ENCODE measurements at regions not wholly inside any gene's neighbourhood (a gene's known extent, or its start where the extent isn't known, plus 50 kb on each side); places are given as distances from the start of the nearest gene placed in this dataset.

- intact Hi-C loops (cut with micrococcal nuclease): no loop called here
Measured at GRCh38 chr3:161555320-161555719, 58.7 kb downstream of the OTOL1 start.

DNA sequence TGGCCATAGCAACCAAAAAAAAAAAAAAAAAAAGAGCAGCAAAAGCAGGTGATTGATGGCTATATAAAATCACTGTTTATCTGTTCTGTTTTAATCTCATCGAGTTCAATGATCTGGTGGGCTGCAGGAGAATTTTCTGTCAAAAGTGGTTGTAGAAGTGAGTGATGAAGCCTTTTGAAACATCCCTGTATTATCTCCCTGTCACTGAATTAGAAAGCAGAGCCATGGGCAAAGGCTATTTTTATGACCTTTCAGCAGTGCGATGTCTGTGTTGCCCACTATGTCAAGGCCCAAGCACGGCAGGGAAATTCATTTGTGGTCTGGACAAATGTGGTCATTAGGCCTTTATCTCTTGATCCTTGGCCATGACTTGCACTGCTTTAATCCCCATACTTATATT is 59.9 kb downstream of the OTOL1 start:
- intact Hi-C loops (cut with micrococcal nuclease): no loop called here

- intact Hi-C loops (cut with micrococcal nuclease): no loop called here
Measured at GRCh38 chr3:161556941-161557340, 60.3 kb downstream of the OTOL1 start.

- intact Hi-C loops (cut with micrococcal nuclease): no loop called here
Measured at GRCh38 chr3:161557445-161558150, 61.0 kb downstream of the OTOL1 start.

- intact Hi-C loops (cut with micrococcal nuclease): no loop called here
Measured at GRCh38 chr3:161558236-161558635, 61.6 kb downstream of the OTOL1 start.

GRCh38 chr3:161559177-161559998 is 62.8 kb downstream of the OTOL1 start:
- intact Hi-C loops (cut with micrococcal nuclease): no loop called here

DNA sequence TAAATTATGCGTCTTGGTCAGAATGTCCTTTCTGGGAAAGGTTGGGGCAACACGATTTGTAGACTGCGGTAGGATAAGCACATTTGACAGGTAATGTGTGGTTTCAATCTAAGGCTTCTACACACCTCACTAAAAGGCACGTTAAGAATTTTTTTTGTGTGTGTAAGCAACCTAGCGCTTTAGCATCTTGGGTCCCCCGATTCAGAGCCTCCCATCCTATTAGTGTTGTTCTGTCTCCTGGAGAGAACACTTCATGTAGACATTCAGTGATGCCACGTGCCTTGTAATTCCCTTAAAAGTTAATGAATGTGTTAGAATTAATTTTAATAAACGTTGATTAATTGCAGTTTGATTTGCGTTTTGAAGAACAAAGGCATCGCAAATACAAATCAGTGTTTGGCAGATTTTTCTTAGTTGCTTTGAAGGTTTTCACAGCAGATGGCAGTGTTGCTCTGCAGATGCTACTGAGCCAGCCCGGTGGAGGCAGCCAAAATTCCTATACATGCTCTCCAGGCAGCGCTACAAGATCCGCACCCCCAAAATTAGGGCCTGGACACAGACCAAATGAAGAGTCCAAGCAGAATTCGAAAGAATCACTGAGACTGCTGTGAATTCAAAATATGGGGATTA is 63.5 kb downstream of the OTOL1 start:
- intact Hi-C loops (cut with micrococcal nuclease): no loop called here

DNA sequence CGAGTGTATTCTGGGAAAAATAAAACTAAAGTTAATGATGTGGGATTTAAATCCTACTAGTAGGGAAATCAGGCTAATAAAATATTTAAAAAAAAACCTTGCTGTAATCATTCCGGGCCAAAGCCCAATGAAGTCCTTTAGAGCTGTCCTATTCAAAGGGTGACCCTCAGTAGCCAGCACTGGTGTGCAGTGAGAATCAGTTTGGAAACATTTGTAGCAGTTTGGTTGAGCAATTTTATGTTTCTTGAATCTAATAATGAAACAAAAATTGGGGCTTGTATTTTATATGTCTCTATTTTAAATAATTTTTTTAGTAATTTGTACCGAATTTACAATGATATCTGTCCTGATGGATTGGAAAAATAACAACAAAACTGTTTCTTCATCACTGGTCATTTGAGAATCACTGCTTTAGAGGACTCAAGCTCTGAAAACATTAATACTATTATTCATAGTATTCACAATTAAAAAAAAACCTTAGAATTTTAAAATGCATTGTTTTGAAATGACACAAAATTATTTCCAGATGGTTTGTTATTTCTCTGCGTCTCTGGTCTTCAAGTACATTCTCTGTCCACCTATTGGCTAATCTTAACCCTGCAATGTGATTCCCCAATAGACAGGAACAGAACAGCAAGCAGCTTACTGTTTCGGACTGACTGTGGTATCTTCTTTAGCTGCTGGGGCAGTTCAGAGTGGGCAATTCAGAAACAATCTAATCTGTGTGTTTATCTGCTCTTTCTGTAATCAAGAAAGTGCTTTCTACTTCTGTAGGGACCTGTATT is 71.2 kb downstream of the OTOL1 start:
- intact Hi-C loops (cut with micrococcal nuclease): no loop called here

DNA sequence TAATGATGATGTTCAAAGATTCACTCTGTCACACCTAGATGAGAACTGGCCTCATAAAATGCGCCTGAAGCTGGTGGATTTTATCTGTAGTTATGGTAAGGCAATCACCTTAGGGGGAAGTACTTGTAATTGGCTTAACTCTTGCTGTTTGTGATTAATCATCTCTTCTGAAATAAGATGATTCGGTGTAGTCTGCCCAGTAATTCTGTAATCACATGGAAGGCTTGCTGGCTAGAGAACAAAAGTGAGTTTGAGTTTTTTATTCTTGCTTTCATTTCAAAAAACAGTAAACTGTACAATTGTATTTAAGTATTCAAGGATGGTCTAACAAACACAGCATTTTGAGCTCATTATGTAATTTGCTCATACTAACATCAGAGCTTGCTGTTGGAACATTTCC is 72.1 kb downstream of the OTOL1 start:
- intact Hi-C loops (cut with micrococcal nuclease): no loop called here

- intact Hi-C loops (cut with micrococcal nuclease): no loop called here
Measured at GRCh38 chr3:161571951-161572350, 75.3 kb downstream of the OTOL1 start.

DNA sequence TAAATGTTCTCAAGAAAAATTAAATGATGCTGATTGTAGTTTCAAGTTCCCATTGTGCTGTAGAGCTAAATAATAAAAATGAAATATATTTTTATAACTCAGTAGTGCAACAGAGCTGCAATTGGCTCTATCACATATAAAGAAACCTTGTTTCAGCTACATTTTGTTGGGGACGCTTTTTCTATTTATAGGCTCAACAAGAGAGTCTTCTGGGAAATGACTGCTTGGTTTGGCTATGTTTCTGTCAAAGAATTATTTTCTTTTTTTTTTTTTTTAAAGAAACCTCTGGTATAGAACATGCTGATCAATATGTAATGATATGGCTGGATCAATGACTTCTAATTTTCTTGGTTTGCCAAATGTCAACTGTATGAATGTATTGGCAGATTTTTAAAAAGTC is 76.5 kb downstream of the OTOL1 start:
- intact Hi-C loops (cut with micrococcal nuclease): no loop called here

DNA sequence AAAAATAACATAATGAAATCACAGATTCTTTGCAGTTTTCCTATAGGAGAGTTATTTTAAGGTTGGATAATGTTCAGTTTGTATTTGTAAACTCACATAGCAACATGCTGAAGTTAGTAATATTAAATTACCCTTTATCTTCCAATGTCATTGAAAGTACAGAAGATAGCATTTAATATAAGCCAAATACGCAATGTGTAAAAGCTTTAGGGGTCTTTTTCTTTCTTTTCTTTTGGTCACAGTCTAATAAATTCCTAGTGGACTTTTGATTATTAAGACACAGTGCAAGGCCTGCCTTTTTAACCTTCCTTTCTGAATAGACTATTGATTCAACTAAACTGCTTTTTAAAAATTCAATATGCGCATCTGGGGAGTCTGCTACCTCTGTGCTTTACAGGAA is 79.3 kb downstream of the OTOL1 start:
- intact Hi-C loops (cut with micrococcal nuclease): no loop called here

GRCh38 chr3:161576311-161576710 is 79.7 kb downstream of the OTOL1 start:
- intact Hi-C loops (cut with micrococcal nuclease): no loop called here

DNA sequence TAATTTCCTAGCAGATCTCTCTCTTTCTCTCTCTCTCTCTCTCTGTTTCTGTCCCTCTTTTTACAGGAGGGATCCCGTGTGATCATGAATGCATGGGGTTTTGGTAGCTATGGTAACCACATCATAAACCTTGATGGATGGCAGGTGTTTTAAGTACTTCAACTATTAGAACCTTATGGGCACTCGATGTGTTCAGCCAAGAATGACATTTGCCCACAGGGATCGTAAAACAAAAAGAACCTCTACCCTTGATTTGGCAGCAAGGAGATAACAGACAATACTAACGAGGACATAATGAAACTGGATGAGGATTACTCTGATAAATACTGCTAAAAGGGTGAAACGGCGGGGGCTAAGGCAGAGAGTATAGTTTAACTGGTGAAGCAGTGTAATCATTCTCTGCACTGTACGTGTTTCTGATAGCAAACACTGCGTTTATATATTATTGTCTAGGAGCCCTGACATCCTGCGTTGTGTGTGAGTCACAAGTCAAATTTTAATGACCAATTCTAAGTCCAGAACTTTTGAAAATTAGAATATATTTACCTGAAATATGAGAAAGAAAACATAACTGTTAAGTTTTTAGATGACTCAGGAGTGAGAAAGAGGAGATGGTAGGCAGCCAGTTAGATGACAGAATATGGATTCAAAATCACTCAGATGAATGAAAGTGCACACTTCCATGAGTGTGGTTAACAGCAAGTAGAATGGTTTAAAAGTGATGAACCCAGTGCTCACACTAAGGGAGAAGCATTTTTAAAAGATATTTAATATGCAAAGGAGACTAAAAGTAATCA is 80.3 kb downstream of the OTOL1 start:
- intact Hi-C loops (cut with micrococcal nuclease): no loop called here

- intact Hi-C loops (cut with micrococcal nuclease): no loop called here
Measured at GRCh38 chr3:161577662-161578061, 81.1 kb downstream of the OTOL1 start.

- intact Hi-C loops (cut with micrococcal nuclease): no loop called here
Measured at GRCh38 chr3:161579395-161580126, 83.0 kb downstream of the OTOL1 start.

GRCh38 chr3:161585922-161586321 is 89.3 kb downstream of the OTOL1 start:
- intact Hi-C loops (cut with micrococcal nuclease): no loop called here

- intact Hi-C loops (cut with micrococcal nuclease): no loop called here
Measured at GRCh38 chr3:161586556-161587235, 90.1 kb downstream of the OTOL1 start.

GRCh38 chr3:161598639-161599038 is 102.0 kb downstream of the OTOL1 start:
- intact Hi-C loops (cut with micrococcal nuclease): no loop called here

All from T-helper 2 cell treated with Interferon-gamma antibody and Interleukin-4, amounts not matched to agents 100 ng/mL and 5 ng/mL, for 36 hours (primary cell).